AG04450 (cell line): ENCODE measurements at regions not wholly inside any gene's neighbourhood (a gene's known extent, or its start where the extent isn't known, plus 50 kb on each side); places are given as distances from the start of the nearest gene placed in this dataset.
"Not testable (repeated sequence)": the region's sequence is repeated elsewhere in the genome, so short reads cannot be mapped to it uniquely, and the experiment has no call there.

Experiments used
- CTCF ChIA-PET: fragments of 300-600, 350-600 bp; formaldehyde crosslinking; extraction: SDS; loops from one replicate; lab custom pipeline; 2022; ENCODE audit warnings: antibody characterized with exemption, inconsistent platforms; lab: Charles Lee
- POLR2A ChIA-PET: fragments of 350-600 bp; formaldehyde crosslinking; extraction: SDS; loops from one replicate; lab custom pipeline; 2021; ENCODE audit warnings: antibody characterized with exemption, inconsistent platforms; lab: Yijun Ruan, JAX
- DNase-seq: peaks from one replicate; pipeline ENCODE4 v3.0.0-alpha.2; 2011; ENCODE audit warnings: low read depth, low spot score
- H3K27ac ChIP-seq: one replicate; pipeline ENCODE4 v1.5.1; 2012; ENCODE audit warnings: low read depth, low read length, control low read depth
- H3K27me3 ChIP-seq: one replicate; pipeline ENCODE4 v1.6.0; 2012; ENCODE audit warnings: low read length; ENCODE audit not compliant: control insufficient read depth, insufficient read depth
- H3K4me3 ChIP-seq: 2 replicates; pipeline ENCODE4 v1.5.1; 2011; ENCODE audit warnings: mild to moderate bottlenecking, low read depth, low read length, control low read depth
- H3K9me3 ChIP-seq: 2 replicates; pipeline ENCODE4 v1.5.1; 2012; ENCODE audit warnings: low read length; ENCODE audit not compliant: control insufficient read depth, insufficient read depth

GRCh38 chr4:49510238-49510637, 524.2 kb downstream of the CWH43 start:
- DNase-seq, CTCF ChIA-PET, H3K27ac ChIP-seq, H3K27me3 ChIP-seq, POLR2A ChIA-PET, H3K4me3 ChIP-seq: not testable (repeated sequence)
- H3K9me3 ChIP-seq = peaks cover 41% of the 10 kb centered on the region

- H3K27ac ChIP-seq, POLR2A ChIA-PET, DNase-seq, CTCF ChIA-PET, H3K27me3 ChIP-seq, H3K4me3 ChIP-seq: not testable (repeated sequence)
- peaks cover 47% of the 10 kb centered on the region for H3K9me3 ChIP-seq
These were observed 525.3 kb downstream of the CWH43 start for GRCh38 chr4:49511353-49511752.

GRCh38 chr4:49511881-49512491, 525.9 kb downstream of the CWH43 start:
- POLR2A ChIA-PET, H3K4me3 ChIP-seq: not testable (repeated sequence)

GRCh38 chr4:49512641-49513545, 526.8 kb downstream of the CWH43 start:
- POLR2A ChIA-PET, DNase-seq: not testable (repeated sequence)

More at GRCh38 chr4:49511881-49512491, 525.9 kb downstream of the CWH43 start:
- peaks cover 52% of the 10 kb centered on the region for H3K9me3 ChIP-seq
- CTCF ChIA-PET, DNase-seq, H3K27me3 ChIP-seq, H3K27ac ChIP-seq: not testable (repeated sequence)

GRCh38 chr4:49513546-49514115, 527.6 kb downstream of the CWH43 start:
- H3K27ac ChIP-seq, H3K4me3 ChIP-seq, CTCF ChIA-PET, DNase-seq, H3K27me3 ChIP-seq, POLR2A ChIA-PET: not testable (repeated sequence)
- H3K9me3 ChIP-seq = peaks cover 65% of the 10 kb centered on the region

More at GRCh38 chr4:49512641-49513545, 526.8 kb downstream of the CWH43 start:
- H3K27me3 ChIP-seq, H3K4me3 ChIP-seq, H3K27ac ChIP-seq, CTCF ChIA-PET: not testable (repeated sequence)
- H3K9me3 ChIP-seq = peaks cover 59% of the 10 kb centered on the region

GRCh38 chr4:49514171-49514699, 528.2 kb downstream of the CWH43 start:
- H3K27me3 ChIP-seq, CTCF ChIA-PET, H3K27ac ChIP-seq, POLR2A ChIA-PET, H3K4me3 ChIP-seq, DNase-seq: not testable (repeated sequence)
- H3K9me3 ChIP-seq = peaks cover 71% of the 10 kb centered on the region

GRCh38 chr4:49514841-49515240, 528.8 kb downstream of the CWH43 start:
- peaks cover 77% of the 10 kb centered on the region for H3K9me3 ChIP-seq
- H3K27ac ChIP-seq, DNase-seq, CTCF ChIA-PET, H3K27me3 ChIP-seq, H3K4me3 ChIP-seq, POLR2A ChIA-PET: not testable (repeated sequence)

GRCh38 chr4:49515241-49515640, 529.2 kb downstream of the CWH43 start:
- H3K27me3 ChIP-seq, CTCF ChIA-PET, POLR2A ChIA-PET, H3K27ac ChIP-seq, H3K4me3 ChIP-seq, DNase-seq: not testable (repeated sequence)
- H3K9me3 ChIP-seq = peaks cover 75% of the 10 kb centered on the region

GRCh38 chr4:49516096-49516495, 530.0 kb downstream of the CWH43 start:
- H3K27me3 ChIP-seq, DNase-seq, POLR2A ChIA-PET, CTCF ChIA-PET, H3K4me3 ChIP-seq, H3K27ac ChIP-seq: not testable (repeated sequence)
- peaks cover 73% of the 10 kb centered on the region for H3K9me3 ChIP-seq
